ENCODE measurements at regions not wholly inside any gene's neighbourhood (a gene's known extent, or its start where the extent isn't known, plus 50 kb on each side); places are given as distances from the start of the nearest gene placed in this dataset.
"Not testable (repeated sequence)": the region's sequence is repeated elsewhere in the genome, so short reads cannot be mapped to it uniquely, and the experiment has no call there.

DNA sequence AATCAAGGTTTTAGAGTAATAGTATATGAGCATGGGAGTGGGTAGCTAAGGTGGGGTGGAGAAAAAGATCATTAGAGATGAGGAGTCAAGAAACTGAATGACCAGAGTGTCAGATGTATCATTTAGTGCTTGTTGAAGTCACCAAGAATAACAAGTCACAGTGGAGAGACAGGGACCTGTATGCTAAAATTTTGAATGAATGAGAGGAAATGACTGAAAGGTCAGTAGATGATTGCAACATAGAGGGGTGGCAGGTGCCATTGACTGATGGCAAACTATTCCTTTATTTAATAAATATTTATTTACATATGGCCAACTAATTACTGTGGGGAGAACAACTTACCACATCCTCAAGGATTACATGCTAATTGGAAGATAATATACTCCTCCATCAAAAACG lies 75.0 kb upstream of the ANKRD28 start:
- H3K4me3 ChIP-seq, result no peak overlapping the region
- intact Hi-C loops (cut with DNase I; ENCODE audit: low total_unique reads), result no loop called here
- H3K27me3 ChIP-seq, result no peaks in the 10 kb centered on the region
- no peaks in the 10 kb centered on the region for H3K36me3 ChIP-seq
- H3K4me1 ChIP-seq, result no peaks in the 10 kb centered on the region
- TF ChIP-seq, protein P1, sequence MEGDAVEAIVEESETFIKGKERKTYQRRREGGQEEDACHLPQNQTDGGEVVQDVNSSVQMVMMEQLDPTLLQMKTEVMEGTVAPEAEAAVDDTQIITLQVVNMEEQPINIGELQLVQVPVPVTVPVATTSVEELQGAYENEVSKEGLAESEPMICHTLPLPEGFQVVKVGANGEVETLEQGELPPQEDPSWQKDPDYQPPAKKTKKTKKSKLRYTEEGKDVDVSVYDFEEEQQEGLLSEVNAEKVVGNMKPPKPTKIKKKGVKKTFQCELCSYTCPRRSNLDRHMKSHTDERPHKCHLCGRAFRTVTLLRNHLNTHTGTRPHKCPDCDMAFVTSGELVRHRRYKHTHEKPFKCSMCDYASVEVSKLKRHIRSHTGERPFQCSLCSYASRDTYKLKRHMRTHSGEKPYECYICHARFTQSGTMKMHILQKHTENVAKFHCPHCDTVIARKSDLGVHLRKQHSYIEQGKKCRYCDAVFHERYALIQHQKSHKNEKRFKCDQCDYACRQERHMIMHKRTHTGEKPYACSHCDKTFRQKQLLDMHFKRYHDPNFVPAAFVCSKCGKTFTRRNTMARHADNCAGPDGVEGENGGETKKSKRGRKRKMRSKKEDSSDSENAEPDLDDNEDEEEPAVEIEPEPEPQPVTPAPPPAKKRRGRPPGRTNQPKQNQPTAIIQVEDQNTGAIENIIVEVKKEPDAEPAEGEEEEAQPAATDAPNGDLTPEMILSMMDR (IDR thresholded peaks at IDR 0.05), result no peak
- H3K9me3 ChIP-seq, result no peaks in the 10 kb centered on the region
- no peak overlapping the region for H3K27ac ChIP-seq
- DNase-seq, result no peak

DNA sequence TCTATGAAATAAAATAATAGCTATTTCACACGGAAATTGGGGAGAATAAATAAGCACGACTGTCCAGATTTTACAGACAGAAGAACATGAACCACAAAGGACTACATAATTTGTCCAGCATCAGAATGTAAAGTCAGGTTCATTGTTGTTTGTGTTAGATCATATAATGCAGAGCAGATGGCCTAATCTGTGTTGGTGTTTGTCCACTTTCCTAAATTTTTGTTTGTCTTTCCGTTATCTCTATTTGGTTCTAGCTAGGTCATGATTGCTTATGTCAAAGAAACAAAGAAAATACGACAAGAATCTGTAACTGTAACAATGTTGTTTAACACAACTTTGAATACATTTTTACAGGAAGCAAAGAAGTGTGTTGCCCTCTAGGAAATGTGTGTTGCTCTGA lies 75.6 kb upstream of the ANKRD28 start:
- no peaks in the 10 kb centered on the region for H3K36me3 ChIP-seq
- H3K4me1 ChIP-seq, result no peaks in the 10 kb centered on the region
- H3K27me3 ChIP-seq, result no peaks in the 10 kb centered on the region
- intact Hi-C loops (cut with DNase I; ENCODE audit: low total_unique reads), result no loop called here
- DNase-seq, result no peak
- H3K9me3 ChIP-seq, result no peaks in the 10 kb centered on the region
- TF ChIP-seq, protein P1 (IDR thresholded peaks at IDR 0.05), result no peak
- H3K27ac ChIP-seq, result no peak overlapping the region
- H3K4me3 ChIP-seq, result no peak overlapping the region

DNA sequence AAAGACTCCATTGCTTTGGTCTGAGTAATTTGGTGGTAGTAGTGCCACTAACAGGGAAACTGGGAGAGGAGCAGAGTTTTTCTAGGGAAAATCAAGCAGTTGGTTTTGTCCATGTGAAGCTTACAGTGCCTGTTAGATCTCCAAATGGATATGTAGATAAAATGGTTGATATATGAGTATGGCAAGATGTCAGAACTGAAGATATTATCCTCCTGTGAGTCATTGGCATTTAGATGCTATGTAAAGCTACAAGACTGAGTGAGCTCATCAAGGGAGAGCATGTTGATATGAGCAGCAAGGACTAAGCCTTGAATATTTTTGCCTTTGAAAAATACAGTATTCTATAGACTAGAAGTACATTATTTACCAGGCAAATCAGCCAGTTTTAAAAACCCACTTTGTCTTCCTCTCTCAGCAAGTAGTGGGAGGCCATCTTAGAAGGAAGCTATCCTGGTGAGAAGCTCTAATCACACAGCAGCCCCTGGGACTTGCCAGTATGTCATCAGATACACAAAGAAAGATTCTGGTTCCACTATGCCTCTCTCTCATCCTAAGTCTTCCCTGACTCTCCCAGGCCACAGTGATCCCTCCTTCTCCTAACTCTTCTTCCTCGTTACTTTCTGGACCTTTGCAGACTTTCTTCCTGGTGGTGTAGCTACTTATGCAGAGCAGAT lies 77.4 kb upstream of the ANKRD28 start:
- H3K9me3 ChIP-seq, result no peaks in the 10 kb centered on the region
- no peak for DNase-seq
- no peaks in the 10 kb centered on the region for H3K36me3 ChIP-seq
- TF ChIP-seq, protein P1 (IDR thresholded peaks at IDR 0.05), result no peak
- no peak overlapping the region for H3K27ac ChIP-seq
- intact Hi-C loops (cut with DNase I; ENCODE audit: low total_unique reads), result no loop called here
- H3K4me1 ChIP-seq, result no peaks in the 10 kb centered on the region
- no peak overlapping the region for H3K4me3 ChIP-seq
- H3K27me3 ChIP-seq, result no peaks in the 10 kb centered on the region

DNA sequence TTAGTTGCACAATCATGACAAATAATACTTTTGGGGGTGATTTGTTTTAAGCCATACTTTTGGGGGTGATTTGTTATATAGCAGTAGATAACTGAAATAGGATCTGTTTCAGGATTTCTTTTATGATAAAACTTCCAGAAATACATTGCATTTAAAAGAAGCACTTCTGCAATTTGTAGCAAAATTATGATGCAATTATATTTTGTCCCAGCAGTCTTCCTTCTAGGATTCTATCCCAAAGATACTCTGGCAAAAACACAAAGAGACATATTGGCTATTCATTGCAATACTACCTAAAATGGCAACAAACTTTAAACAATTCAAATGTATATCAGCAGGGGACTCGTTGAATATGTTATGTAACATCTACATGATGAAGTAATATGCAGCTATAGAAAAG lies 78.9 kb upstream of the ANKRD28 start:
- TF ChIP-seq, protein P1 (IDR thresholded peaks at IDR 0.05), result no peak
- H3K4me3 ChIP-seq, result no peak overlapping the region
- intact Hi-C loops (cut with DNase I; ENCODE audit: low total_unique reads), result no loop called here
- no peak for DNase-seq
- H3K27me3 ChIP-seq, result no peaks in the 10 kb centered on the region
- peaks cover 0 to under 1% (median 0%) of the 10 kb centered on the region in 4 donors for H3K4me1 ChIP-seq
- no peaks in the 10 kb centered on the region for H3K9me3 ChIP-seq
- no peaks in the 10 kb centered on the region for H3K36me3 ChIP-seq
- H3K27ac ChIP-seq, result no peak overlapping the region

DNA sequence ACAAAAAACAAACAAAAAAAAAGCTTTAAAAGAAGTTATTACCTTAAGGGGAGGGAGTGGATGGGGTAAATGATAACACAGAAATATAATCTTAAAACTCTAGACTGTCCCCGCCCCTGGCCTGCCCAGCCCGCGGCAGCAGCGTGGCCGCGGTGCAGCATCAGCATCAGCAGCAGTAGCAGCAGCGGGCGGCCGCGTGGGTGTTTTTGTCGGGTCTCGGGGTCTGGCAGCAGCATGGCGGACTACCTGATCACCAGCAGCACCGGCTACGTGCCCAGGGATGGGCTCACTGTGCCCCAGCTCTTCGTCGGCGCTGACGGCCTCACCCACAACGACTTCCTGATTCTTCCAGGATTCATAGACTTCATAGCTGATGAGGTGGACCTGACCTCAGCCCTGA lies 80.0 kb upstream of the ANKRD28 start:
- intact Hi-C loops (cut with DNase I; ENCODE audit: low total_unique reads), result no loop called here
- H3K36me3 ChIP-seq, result no peaks in the 10 kb centered on the region

DNA sequence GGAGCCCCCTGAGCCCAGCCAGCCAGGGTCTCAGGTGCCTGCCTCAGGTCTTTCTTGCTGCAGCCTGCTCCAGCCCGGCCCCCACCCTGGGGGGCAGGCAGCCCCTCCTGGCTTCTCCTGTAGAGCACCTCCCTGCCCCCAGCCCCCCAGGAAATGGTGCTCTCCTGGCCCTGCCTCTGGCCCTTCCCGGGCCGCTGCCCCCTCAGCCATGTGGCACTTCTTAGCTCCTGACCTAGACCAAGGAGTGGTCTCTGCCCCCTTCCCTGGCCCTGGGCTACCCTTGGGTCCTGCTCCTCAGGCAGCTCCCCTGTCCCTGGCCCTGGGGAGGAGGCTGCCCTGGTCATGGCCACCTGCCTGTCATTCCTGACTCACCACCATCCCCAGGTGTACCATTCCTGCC lies 82.0 kb upstream of the ANKRD28 start:
- H3K27me3 ChIP-seq; DNase-seq; intact Hi-C loops (cut with DNase I; ENCODE audit: low total_unique reads); H3K4me3 ChIP-seq; H3K27ac ChIP-seq; H3K9me3 ChIP-seq; H3K36me3 ChIP-seq: not testable (repeated sequence)
- peaks cover 0 to 14% (median 4%) of the 10 kb centered on the region in 4 donors for H3K4me1 ChIP-seq

More for the DNA sequence above, 80.0 kb upstream of the ANKRD28 start:
- Histone ChIP-seq H3K27ac (no peak overlapping the region), H3K4me1 (peaks cover 0 to 12% (median 3%) of the 10 kb centered on the region in 4 donors), H3K9me3 (no peaks in the 10 kb centered on the region), H3K27me3 (no peaks in the 10 kb centered on the region), H3K4me3 (no peak overlapping the region)
- no peak for DNase-seq
- TF ChIP-seq, protein P1 (IDR thresholded peaks at IDR 0.05), result no peak
